ENCODE measurements at regions not wholly inside any gene's neighbourhood (a gene's known extent, or its start where the extent isn't known, plus 50 kb on each side); places are given as distances from the start of the nearest gene placed in this dataset.

DNA sequence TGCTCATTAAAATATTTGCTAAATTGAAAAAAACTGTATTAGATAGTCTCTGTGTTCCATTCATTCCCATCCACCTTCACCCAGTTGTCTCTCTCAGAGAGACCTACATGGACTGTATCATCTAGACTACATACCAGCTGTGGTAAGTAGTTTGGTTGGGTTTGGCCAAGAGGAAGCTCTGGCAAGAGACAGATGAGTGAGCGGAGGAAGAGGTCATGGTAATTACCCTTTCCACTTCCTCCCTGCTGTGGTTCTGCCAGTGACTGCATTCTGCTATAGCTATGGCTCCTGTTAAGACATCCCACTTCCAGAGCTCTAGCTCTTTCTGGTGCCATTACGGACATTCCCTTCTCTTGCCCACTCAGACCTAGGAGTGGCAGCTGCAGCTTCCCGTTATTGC, 239.0 kb upstream of the MID1 start:
- TF ChIP-seq POLR2AphosphoS5 (IDR thresholded peaks at IDR 0.05; ENCODE audit: low read depth, low read length): no peak
- TF ChIP-seq, protein P1, sequence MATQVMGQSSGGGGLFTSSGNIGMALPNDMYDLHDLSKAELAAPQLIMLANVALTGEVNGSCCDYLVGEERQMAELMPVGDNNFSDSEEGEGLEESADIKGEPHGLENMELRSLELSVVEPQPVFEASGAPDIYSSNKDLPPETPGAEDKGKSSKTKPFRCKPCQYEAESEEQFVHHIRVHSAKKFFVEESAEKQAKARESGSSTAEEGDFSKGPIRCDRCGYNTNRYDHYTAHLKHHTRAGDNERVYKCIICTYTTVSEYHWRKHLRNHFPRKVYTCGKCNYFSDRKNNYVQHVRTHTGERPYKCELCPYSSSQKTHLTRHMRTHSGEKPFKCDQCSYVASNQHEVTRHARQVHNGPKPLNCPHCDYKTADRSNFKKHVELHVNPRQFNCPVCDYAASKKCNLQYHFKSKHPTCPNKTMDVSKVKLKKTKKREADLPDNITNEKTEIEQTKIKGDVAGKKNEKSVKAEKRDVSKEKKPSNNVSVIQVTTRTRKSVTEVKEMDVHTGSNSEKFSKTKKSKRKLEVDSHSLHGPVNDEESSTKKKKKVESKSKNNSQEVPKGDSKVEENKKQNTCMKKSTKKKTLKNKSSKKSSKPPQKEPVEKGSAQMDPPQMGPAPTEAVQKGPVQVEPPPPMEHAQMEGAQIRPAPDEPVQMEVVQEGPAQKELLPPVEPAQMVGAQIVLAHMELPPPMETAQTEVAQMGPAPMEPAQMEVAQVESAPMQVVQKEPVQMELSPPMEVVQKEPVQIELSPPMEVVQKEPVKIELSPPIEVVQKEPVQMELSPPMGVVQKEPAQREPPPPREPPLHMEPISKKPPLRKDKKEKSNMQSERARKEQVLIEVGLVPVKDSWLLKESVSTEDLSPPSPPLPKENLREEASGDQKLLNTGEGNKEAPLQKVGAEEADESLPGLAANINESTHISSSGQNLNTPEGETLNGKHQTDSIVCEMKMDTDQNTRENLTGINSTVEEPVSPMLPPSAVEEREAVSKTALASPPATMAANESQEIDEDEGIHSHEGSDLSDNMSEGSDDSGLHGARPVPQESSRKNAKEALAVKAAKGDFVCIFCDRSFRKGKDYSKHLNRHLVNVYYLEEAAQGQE (IDR thresholded peaks at IDR 0.05; ENCODE audit: insufficient read depth in 1 of 2, low read depth in 2 of 2, low read length in 1 of 2): no peak
- no peak for TF ChIP-seq TCF7L2 (IDR thresholded peaks at IDR 0.05; ENCODE audit: low read depth, low read length)
- TF ChIP-seq SIN3A (IDR thresholded peaks at IDR 0.05; ENCODE audit: borderline replicate concordance, insufficient read depth, low read depth, low read length): no peak
- TF ChIP-seq, protein P2, sequence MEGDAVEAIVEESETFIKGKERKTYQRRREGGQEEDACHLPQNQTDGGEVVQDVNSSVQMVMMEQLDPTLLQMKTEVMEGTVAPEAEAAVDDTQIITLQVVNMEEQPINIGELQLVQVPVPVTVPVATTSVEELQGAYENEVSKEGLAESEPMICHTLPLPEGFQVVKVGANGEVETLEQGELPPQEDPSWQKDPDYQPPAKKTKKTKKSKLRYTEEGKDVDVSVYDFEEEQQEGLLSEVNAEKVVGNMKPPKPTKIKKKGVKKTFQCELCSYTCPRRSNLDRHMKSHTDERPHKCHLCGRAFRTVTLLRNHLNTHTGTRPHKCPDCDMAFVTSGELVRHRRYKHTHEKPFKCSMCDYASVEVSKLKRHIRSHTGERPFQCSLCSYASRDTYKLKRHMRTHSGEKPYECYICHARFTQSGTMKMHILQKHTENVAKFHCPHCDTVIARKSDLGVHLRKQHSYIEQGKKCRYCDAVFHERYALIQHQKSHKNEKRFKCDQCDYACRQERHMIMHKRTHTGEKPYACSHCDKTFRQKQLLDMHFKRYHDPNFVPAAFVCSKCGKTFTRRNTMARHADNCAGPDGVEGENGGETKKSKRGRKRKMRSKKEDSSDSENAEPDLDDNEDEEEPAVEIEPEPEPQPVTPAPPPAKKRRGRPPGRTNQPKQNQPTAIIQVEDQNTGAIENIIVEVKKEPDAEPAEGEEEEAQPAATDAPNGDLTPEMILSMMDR (IDR thresholded peaks at IDR 0.05): no peak
- intact Hi-C loops (cut with micrococcal nuclease; ENCODE audit: unreplicated experiment): no loop called here
- Histone ChIP-seq H3K36me3 (ENCODE audit: control insufficient read depth, insufficient read depth, low read length) (no peaks in the 10 kb centered on the region), H3K4me3 (ENCODE audit: low read depth in 2 of 2, low read length in 2 of 2) (no peak overlapping the region), H3K9me3 (ENCODE audit: control insufficient read depth, insufficient read depth, low read depth, low read length) (no peaks in the 10 kb centered on the region), H3K4me1 (ENCODE audit: control insufficient read depth, insufficient read depth, low read length) (no peaks in the 10 kb centered on the region), H3K27me3 (ENCODE audit: control insufficient read depth, insufficient read depth, low read length) (no peaks in the 10 kb centered on the region), H3K27ac (ENCODE audit: low read length) (no peak overlapping the region)
- BruUV-seq (replicated peaks): no TSS peak
- POLR2A ChIA-PET: interaction anchor here (0.7 kb wide), 1 partner anchor 20 kb away, joined by 3 read pairs; no protein-coding TSS in a partner anchor
- CTCF ChIA-PET: interaction anchor here (0.7 kb wide), 1 partner anchor 133 kb away, joined by 3 read pairs; no protein-coding TSS in a partner anchor
- ATAC-seq (no peak), DNase-seq (ENCODE audit: low read depth, low spot score) (no peak)
- in situ Hi-C loops (cut with HindIII; ENCODE audit: low pct_unique_long_range_greater_than_20kb, low sequenced_read_pairs): no loop called here

DNA sequence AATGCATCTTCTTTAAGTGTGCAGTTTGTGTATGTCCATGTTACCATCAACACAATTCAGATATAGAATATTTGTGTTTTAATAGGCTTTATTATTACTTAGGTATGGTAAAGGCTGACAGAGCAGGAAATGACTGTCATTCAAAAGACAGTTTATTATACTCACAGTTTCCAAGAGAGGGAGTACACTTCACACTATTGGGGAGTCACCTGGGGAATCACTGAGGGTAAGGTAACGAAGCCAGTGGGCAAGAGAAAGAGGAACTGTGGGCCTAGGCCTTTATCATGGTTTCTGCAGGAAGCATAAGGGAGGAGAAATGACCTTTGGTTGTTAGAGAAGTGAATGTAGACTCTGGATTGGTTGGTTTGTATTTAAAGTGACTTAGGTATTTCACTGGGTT, 235.1 kb upstream of the HCCS start:
- DNase-seq (ENCODE audit: low read depth, low spot score) (no peak), ATAC-seq (no peak)
- H3K4me1 ChIP-seq (ENCODE audit: control insufficient read depth, insufficient read depth, low read length): no peaks in the 10 kb centered on the region
- ChIA-PET CTCF (no interaction called here), POLR2A (interaction anchor here (0.6 kb wide), 1 partner anchor 20 kb away, joined by 8 read pairs; no protein-coding TSS in a partner anchor)
- TF ChIP-seq POLR2AphosphoS5 (IDR thresholded peaks at IDR 0.05; ENCODE audit: low read depth, low read length) (no peak), SIN3A (IDR thresholded peaks at IDR 0.05; ENCODE audit: borderline replicate concordance, insufficient read depth, low read depth, low read length) (no peak), TCF7L2 (IDR thresholded peaks at IDR 0.05; ENCODE audit: low read depth, low read length) (no peak)
- TF ChIP-seq, protein P2 (IDR thresholded peaks at IDR 0.05): no peak
- TF ChIP-seq, protein P1 (IDR thresholded peaks at IDR 0.05; ENCODE audit: insufficient read depth in 1 of 2, low read depth in 2 of 2, low read length in 1 of 2): no peak
- no peaks in the 10 kb centered on the region for H3K9me3 ChIP-seq (ENCODE audit: control insufficient read depth, insufficient read depth, low read depth, low read length)
- H3K36me3 ChIP-seq (ENCODE audit: control insufficient read depth, insufficient read depth, low read length): no peaks in the 10 kb centered on the region
- no peak overlapping the region for H3K4me3 ChIP-seq (ENCODE audit: low read depth in 2 of 2, low read length in 2 of 2)
- no TSS peak for BruUV-seq (replicated peaks)
- H3K27me3 ChIP-seq (ENCODE audit: control insufficient read depth, insufficient read depth, low read length): no peaks in the 10 kb centered on the region
- in situ Hi-C loops (cut with HindIII; ENCODE audit: low pct_unique_long_range_greater_than_20kb, low sequenced_read_pairs) (no loop called here), intact Hi-C loops (cut with micrococcal nuclease; ENCODE audit: unreplicated experiment) (no loop called here)
- H3K27ac ChIP-seq (ENCODE audit: low read length): no peak overlapping the region

Data from Panc1 (cell line).